T47D (cell line): ENCODE measurements at regions not wholly inside any gene's neighbourhood (a gene's known extent, or its start where the extent isn't known, plus 50 kb on each side); places are given as distances from the start of the nearest gene placed in this dataset.
"Not testable (repeated sequence)": the region's sequence is repeated elsewhere in the genome, so short reads cannot be mapped to it uniquely, and the experiment has no call there.

Experiments used
- DNase-seq, 2 experiments: peaks; one replicate each; pipeline versions ENCODE4 v3.0.0 to v3.0.0-alpha.2; 2011 to 2012; ENCODE audit warnings: low read depth in 1 of 2, low spot score in 1 of 2
- JUND ChIP-seq: IDR thresholded peaks from 2 replicates; pipeline ENCODE4 v1.6.1; 2012; ENCODE audit warnings: low read depth
- in situ Hi-C: cut with HindIII; loops from 2 replicates; pipeline ENCODE4 v1.10.0; 2016; ENCODE audit warnings: low sequenced_read_pairs, low pct_unique_long_range_greater_than_20kb

DNA sequence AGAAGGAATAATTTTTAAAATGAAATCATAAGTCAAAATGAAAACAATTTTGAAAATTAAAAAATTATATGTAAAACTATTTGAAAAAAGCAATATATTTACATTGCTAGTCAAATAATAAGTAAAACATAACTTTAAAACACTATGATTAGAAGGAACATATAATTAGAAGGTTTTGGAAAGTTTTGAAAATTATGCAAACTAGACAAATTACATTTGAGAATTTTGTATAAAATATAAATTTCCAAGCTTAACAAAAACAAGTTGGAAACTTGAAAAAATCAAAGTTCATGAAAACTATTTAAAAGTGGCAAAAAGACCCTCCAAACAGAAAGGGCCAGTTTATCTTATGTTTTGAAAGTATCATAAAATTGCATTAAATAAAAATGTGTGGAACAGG, 67.6 kb upstream of the TLL1 start:
- no peak for DNase-seq
- in situ Hi-C loops: no loop called here
- TF ChIP-seq JUND: no peak

- DNase-seq: no peak
- no peak for TF ChIP-seq JUND
- in situ Hi-C loops: no loop called here
Observed at GRCh38 chr4:165806613-165807012, 66.4 kb upstream of the TLL1 start.

- in situ Hi-C loops: no loop called here
- TF ChIP-seq JUND: no peak
- no peak for DNase-seq
Observed at GRCh38 chr4:165810726-165811125, 62.3 kb upstream of the TLL1 start.

- no peak for TF ChIP-seq JUND
- in situ Hi-C loops: no loop called here
- no peak for DNase-seq
Observed at GRCh38 chr4:165813606-165814005, 59.4 kb upstream of the TLL1 start.

DNA sequence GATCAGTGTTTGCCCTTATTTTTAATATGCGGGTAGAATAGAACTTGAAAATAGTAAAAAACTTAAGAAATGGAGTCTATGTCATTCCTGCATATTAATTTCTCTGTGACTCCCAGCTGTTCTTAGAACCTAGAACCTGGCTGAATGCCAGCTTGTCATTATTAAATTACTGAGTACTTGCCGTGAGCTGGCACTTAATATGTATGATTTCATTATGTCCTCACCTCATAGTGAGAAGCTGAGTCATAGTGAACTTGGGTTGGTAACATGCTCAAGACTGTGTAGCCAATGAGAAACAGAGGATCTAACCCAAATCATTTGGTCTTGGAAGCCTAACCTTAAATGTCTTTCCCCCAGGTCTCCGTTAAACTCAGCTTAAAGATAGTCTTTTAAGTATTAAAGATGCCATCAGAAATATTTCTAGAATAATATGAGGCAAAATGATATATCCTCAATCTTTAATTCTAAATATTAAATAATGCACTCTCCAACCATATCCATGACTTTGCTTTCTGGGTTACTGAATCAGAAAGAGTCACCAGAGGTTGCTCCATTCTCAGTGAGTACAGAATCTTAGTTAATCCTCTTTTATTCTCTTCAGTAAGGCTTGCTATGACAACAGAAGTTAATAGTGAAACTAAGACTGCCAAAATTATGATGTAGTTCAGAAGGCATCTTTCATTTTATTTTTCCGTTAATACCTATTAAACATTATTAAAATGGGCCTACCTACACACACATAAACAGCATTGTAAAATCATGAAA, 58.6 kb upstream of the TLL1 start:
- in situ Hi-C loops: no loop called here
- DNase-seq: no peak
- no peak for TF ChIP-seq JUND

- in situ Hi-C loops, DNase-seq: not testable (repeated sequence)
Observed at GRCh38 chr4:165819126-165819525, 53.9 kb upstream of the TLL1 start.
